ENCODE measurements at regions not wholly inside any gene's neighbourhood (a gene's known extent, or its start where the extent isn't known, plus 50 kb on each side); places are given as distances from the start of the nearest gene placed in this dataset.

DNA sequence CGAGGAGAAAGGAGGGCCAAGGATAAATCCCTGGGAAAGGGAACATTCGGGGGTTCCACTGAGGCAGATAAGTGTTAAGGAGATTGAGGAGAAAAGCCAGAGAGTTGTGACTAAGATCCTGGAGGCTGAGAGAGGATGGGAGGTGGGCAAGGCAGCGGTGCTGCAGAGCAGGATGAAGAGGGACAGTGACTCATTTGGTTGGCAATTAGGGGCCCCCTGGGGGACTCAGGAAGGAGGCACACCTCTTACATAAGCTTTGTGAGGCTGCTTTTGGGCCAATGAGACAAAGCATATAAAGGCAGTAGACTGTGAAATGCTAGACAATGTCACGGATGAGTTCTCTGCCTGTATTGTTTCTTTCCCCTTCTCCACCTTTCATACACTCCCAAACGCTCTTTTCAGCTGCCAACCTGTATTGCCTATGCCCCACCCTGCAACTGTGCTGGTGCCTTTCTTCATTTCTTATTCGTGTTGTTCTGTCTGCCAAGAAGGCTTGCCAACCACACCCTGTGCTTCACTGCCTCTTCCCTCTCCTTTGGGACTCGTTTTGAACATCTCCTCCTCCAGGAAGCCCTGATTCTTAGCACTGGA is 246.8 kb upstream of the KIRREL3 start:
- DNase-seq: peak; percentile 44

- DNase-seq: peak; percentile 26
Measured at GRCh38 chr11:127242676-127243075, 242.1 kb upstream of the KIRREL3 start.

GRCh38 chr11:127238321-127238720 is 237.8 kb upstream of the KIRREL3 start:
- DNase-seq: no peak

DNA sequence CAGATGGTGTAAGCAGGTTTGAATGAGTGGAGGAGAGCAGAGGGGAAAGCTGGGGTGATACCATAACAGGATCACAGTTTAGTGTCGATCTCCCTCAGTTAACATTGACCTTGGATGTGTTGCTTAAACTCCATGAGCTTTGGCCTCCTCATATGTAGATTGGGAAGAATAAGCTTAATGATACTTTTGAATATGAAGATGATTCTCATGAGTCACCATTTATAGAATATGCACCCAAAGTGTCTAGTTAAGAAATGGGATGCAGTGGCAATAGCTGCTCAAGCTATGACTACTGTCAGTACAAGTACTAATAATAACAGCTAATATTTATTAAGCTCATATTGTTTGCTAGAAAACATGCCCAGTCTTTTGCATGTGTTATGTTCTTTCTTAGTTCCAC is 236.2 kb upstream of the KIRREL3 start:
- DNase-seq: no peak

- DNase-seq: no peak
Measured at GRCh38 chr11:127233998-127234397, 233.4 kb upstream of the KIRREL3 start.

GRCh38 chr11:127230392-127230791 is 229.8 kb upstream of the KIRREL3 start:
- no peak for DNase-seq

- no peak for DNase-seq
Measured at GRCh38 chr11:127226949-127227348, 226.4 kb upstream of the KIRREL3 start.

- no peak for DNase-seq
Measured at GRCh38 chr11:127226380-127226779, 225.8 kb upstream of the KIRREL3 start.

DNA sequence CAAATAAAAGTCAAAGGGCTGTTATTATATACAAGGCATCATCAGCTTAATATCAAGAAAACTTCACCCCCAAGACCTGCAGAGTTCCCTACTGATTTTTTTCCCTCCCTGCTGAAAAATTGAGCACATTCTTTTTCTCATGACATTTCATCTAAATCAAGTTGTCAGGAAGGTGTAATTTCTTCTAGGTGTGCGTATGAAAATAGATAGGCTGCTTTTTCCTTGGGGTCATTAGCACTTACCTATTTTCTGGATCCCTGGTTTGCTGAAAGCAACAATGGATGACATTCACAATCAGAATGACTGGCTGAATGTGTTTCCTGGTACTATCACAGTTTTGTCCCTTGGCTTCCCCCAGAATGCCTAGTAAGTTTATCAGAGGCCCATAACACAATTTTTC is 225.0 kb upstream of the KIRREL3 start:
- DNase-seq: no peak

- DNase-seq: no peak
Measured at GRCh38 chr11:127224276-127224675, 223.7 kb upstream of the KIRREL3 start.

- no peak for DNase-seq
Measured at GRCh38 chr11:127223633-127224032, 223.1 kb upstream of the KIRREL3 start.

DNA sequence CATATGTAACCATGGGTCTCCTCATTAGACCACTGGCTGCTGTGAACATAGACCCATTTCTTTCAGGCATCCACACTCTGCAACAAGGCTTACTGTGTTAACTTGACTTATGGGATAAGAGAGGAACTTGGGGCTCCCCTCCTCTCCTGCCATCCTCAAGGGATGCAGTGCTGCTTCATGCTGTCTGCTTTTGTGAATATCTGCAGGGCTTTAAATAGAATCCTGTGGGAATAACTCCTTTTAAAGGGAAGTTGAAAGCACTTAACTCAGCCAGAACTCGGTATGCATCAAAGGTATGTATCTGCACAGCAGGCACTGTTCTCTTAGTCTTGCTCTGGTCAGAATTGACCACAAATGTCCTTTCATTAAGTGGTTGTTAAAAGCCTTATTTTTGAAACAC is 222.5 kb upstream of the KIRREL3 start:
- no peak for DNase-seq

GRCh38 chr11:127219704-127220103 is 219.1 kb upstream of the KIRREL3 start:
- DNase-seq: no peak

- DNase-seq: no peak
Measured at GRCh38 chr11:127218275-127218608, 217.7 kb upstream of the KIRREL3 start.

GRCh38 chr11:127217452-127218274 is 217.1 kb upstream of the KIRREL3 start:
- no peak for DNase-seq

DNA sequence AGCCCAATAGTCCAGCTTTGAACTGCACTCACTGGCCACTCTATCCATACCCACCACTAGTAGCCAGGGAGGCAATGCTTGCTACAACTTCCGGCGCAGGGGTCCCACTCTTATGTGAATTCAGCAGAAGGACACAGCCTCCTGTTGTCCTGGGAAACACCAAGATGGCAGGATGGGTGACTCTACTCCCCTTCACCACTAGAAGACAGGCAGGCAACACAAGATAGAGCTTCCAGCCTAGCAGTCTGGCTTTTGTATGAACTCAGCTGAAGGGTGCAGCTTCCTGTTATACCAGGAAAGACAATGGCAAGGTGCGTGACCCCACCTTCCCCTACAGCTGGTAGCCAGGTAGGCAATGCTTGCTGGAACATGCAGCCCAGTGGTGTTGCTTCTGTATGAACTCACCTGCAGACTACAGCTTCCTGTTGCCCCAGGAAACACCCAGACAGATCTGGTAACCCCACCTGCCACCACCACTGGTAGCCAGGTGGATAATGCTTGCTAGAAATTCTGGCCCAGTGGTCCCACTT is 205.2 kb upstream of the KIRREL3 start:
- DNase-seq: no peak

DNA sequence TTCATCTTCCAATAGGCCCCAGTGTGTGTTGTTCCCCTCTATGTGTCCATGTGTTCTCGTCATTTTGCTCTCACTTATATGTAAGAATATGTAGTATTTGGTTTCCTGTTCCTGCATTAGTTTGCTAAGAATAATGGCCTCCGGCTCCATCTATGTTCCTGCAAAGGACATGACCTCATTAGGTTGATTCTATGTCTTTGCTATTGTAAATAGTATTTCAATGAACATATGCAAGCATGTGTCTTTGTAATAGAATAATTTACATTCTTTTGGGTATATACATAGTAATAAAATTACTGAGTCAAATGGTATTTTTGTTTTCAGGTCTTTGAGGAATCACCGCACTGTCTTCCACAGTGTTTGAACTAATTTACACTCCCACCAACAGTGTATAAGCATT is 202.9 kb upstream of the KIRREL3 start:
- DNase-seq: no peak

- no peak for DNase-seq
Measured at GRCh38 chr11:127202105-127202504, 201.5 kb upstream of the KIRREL3 start.

DNA sequence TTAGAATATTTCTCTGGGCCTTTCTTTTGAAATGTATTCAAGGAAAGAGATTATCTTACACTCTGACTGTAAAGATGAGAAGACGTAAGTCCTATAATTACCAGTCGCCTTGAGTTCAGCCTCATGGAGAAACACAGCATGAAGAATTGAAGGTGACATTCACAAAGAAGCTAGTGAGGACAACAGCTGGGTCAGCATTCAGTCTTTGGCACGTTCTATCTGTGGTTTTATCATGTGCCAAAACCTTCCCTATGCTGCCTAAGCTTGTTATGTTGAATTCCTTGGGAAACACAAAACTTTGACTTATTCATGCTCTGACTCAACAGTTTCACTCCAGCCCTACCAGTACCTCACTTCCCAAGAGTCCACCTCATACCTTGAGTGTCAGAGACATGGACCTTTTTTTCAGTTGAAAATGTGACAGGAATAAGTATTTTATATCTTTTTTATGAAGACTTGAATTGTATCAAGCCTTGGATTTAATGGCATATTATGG is 198.8 kb upstream of the KIRREL3 start:
- no peak for DNase-seq

DNA sequence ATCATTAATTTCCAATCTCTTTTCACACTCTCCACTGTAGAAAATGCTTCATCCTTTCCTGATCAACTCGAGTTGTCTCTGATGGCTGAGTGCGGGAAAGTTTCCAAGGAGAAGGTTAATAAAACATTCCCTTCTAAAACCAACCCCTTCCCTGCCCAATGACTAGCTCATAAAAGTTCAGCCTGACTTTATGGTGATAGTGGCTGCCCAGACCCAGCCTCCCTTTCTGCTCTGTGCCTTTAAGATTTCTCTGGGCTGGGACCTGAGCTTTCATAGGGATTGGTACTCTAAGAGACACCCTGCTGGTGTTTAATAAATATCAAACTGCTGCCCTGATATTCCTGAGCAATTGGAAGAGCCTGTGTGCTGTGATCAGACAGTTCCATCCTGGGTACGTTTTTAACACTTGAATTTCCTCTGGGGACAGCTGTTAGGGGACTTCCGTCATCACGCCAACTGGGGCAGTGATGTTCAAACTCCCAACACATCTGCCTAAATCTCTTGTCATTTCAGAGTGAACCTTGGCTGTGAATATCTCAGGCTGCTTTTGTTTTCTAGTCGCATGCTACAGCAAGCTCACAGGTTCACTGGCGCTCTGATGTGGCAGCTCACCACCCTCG is 195.0 kb upstream of the KIRREL3 start:
- DNase-seq: no peak

- DNase-seq: no peak
Measured at GRCh38 chr11:127194521-127194920, 194.0 kb upstream of the KIRREL3 start.

DNA sequence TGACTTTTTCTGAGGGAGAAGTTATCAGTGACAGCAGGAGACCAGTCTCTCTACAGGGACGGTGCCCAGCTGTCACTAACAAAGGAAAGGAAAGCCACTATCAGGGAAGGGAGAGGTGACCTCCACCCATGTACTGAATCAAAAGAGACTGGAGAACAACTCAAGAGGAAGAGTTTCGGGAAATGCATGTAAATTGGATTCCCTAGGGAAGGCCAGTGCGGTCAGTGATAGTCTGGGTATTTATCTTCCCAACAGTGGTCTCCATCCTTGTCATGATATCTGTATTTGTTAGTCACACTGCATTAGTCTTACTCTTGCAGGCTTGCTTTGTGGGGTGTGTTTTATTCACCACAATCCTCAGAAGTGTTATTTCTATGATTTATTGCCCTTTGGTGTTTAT is 193.4 kb upstream of the KIRREL3 start:
- no peak for DNase-seq

DNA sequence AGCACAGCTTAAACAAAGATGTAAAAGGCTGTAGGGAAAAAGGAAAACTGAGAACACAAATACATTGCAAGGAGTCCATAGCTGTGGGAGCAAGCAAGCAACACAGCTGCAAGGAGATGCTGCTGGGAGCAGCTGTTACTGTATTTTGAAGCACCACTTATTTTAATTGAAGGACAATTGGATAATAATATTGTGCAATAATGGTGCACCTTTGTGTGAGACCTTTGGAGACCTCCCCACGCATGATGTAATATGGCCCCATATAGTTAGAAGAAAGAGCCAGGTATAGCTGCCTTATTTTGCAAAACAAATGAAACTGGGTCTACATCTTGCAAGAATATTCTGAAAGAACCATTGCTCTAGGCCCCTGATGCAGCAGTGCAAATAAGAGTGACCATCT is 191.1 kb upstream of the KIRREL3 start:
- peak; percentile 61 for DNase-seq

GRCh38 chr11:127191261-127191660 is 190.7 kb upstream of the KIRREL3 start:
- no peak for DNase-seq
